GM19035 (cell line): ENCODE measurements at regions not wholly inside any gene's neighbourhood (a gene's known extent, or its start where the extent isn't known, plus 50 kb on each side); places are given as distances from the start of the nearest gene placed in this dataset.
"Not testable (repeated sequence)": the region's sequence is repeated elsewhere in the genome, so short reads cannot be mapped to it uniquely, and the experiment has no call there.

Source experiments
- ATAC-seq: cut with Tn5 transposase; IDR thresholded peaks from one replicate; pipeline ENCODE4 v1.9.1; 2021; ENCODE audit not compliant: unreplicated experiment

- no peak for ATAC-seq
Measured at GRCh38 chr21:33974513-33975468, 59.2 kb upstream of the ATP5PO start.

DNA sequence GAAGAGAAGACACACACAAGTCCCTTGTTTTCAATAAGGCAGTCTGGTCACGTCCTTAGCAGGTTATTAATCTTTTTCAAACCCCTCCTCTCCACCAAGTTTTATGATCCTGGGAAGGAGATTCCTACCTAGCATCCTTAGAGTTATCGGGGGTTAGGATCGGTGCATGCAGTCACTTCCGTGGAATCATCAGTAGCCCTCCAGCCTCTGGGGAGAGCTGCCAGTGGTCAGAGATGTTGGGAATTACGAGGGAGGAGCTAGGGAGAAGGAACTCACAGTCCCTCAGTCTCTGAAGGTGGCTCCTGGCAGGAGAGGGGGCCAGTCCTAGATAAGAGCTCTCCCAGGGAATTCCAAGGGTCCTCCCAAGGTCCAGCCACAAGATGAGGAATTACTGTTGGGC, 57.7 kb upstream of the ATP5PO start:
- ATAC-seq = no peak

DNA sequence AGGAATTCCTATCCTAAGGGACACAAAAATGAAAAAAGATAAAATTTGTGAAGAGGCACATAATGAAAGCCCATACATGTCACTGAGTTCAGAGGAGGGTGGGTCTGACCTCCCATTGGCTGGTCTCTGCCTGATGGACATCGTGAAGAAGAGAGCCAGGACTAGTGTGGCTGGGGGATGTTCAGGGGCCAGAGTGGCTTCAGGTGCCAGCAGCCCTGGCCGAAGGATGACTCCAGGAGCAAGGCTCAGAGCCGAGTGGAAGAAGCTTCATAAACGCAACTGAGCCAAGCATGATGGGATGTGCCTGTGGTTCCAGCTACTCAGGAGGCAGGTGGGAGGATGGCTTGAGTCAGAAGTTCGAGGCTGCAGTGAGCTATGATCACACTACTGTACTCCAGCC, 56.9 kb upstream of the ATP5PO start:
- no peak for ATAC-seq

- no peak for ATAC-seq
Measured at GRCh38 chr21:33971492-33972013, 55.9 kb upstream of the ATP5PO start.

- no peak for ATAC-seq
Measured at GRCh38 chr21:33969581-33969980, 54.0 kb upstream of the ATP5PO start.

GRCh38 chr21:33968995-33969348, 53.4 kb upstream of the ATP5PO start:
- no peak for ATAC-seq

GRCh38 chr21:33968080-33968994, 52.7 kb upstream of the ATP5PO start:
- ATAC-seq = no peak

GRCh38 chr21:33967086-33967571, 51.5 kb upstream of the ATP5PO start:
- ATAC-seq = no peak

DNA sequence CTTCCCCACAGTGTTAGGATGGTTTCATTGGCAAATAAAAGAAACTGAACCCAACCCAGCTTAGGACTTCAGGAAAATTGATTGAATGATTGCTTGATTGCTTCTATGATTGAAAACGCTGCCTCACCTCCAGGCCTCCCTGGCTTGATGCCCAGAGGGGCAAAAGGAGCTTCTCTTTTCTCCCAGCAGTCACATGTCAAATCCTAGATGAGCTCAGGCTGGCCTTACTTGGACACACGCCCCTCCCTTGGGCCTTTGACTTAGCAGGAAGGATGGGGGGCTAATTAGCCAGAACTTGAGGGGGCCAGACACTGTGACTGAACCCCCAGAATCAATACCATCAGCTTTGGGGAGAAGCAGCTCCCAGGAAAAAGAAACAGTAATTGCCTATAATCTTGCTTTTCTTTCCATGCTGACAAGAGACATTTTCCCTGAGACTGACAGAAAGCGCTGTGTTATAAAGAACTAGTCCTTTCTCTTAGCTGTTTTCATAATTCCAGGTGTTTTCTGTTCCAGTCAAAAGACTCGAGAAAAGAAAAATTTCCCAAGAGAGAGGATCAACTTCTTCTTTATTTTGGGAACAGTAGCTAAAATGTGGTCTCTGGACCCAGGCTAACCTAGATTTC, 50.8 kb upstream of the ATP5PO start:
- ATAC-seq = no peak

DNA sequence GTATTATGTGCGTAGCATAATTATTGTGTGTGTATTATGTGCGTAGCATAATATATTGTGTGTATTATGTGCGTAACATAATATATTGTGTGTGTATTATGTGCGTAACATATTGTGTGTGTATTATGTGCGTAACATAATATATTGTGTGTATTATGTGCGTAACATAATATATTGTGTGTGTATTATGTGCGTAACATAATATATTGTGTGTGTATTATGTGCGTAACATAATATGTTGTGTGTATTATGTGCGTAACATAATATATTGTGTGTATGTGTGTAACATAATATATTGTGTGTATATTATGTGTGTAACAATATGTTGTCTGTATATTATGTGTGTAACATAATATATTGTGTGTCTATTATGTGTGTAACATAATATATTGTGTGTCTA, 50.1 kb upstream of the ATP5PO start:
- not testable (repeated sequence) for ATAC-seq
